Endothelial cell of umbilical vein (primary cell): ENCODE measurements at regions not wholly inside any gene's neighbourhood (a gene's known extent, or its start where the extent isn't known, plus 50 kb on each side); places are given as distances from the start of the nearest gene placed in this dataset.

Experiments used
- BruUV-seq: library from RNA; stranded (reverse); fragments of 400-500 nt; replicated peaks from 2 replicates; lab custom pipeline; 2021; lab: Mats Ljungman, UMichigan
- CTCF ChIA-PET: fragments of 300-600, 350-600 bp; sonication (Branson Sonifier 250); formaldehyde crosslinking; loops from one replicate; lab custom pipeline; 2021; ENCODE audit warnings: antibody characterized with exemption, inconsistent platforms; lab: Charles Lee
- POLR2A ChIA-PET: fragments of 300-600, 350-600 bp; sonication (Branson Sonifier 250); formaldehyde crosslinking; loops from one replicate; lab custom pipeline; 2021; ENCODE audit warnings: antibody characterized with exemption, inconsistent platforms; lab: Charles Lee
- DNase-seq: peaks from one replicate; pipeline ENCODE4 v3.0.0-alpha.2; 2011; ENCODE audit warnings: low read depth, low spot score
- FAIRE-seq: peaks from 2 replicates; lab custom pipeline; 2011; peaks lifted over from hg19 to GRCh38; lab: Jason Lieb, UNC
- H2AFZ ChIP-seq: 2 replicates; pipeline ENCODE4 v1.6.0; 2012; ENCODE audit warnings: low read depth, low read length, control low read depth, inconsistent platforms
- H3K27ac ChIP-seq: 2 replicates; pipeline ENCODE4 v1.5.1; 2011; ENCODE audit warnings: low read depth, mild to moderate bottlenecking, control low read depth, low read length, moderate library complexity; ENCODE audit not compliant: insufficient read depth
- H3K27me3 ChIP-seq, 2 experiments: 2 replicates each; pipeline versions ENCODE4 v1.6.0 to v1.6.1; 2011; ENCODE audit warnings: low read length in 2 of 2, mixed read lengths in 1 of 2; ENCODE audit not compliant: control insufficient read depth in 2 of 2, insufficient read depth in 2 of 2
- H3K36me3 ChIP-seq, 2 experiments: 2 replicates in 1 of 2; 3 replicates in 1 of 2; pipeline ENCODE4 v1.5.1; 2011; ENCODE audit warnings: low read length in 2 of 2, mild to moderate bottlenecking in 1 of 2, moderate library complexity in 1 of 2; ENCODE audit not compliant: control insufficient read depth in 2 of 2, insufficient read depth in 2 of 2; ENCODE audit errors: extremely low read depth in 1 of 2
- H3K4me1 ChIP-seq: 3 replicates; pipeline ENCODE4 v1.5.1; 2011; ENCODE audit warnings: mild to moderate bottlenecking, low read length; ENCODE audit not compliant: control insufficient read depth, insufficient read depth; ENCODE audit errors: extremely low read depth
- H3K4me2 ChIP-seq: 2 replicates; pipeline ENCODE4 v1.6.1; 2011; ENCODE audit warnings: low read length, control low read depth, mixed read lengths; ENCODE audit not compliant: insufficient read depth
- H3K4me3 ChIP-seq, 3 experiments: fragments of 200-600 bp in 1 of 3; sonication (generic), shearing (Covaris generic) in 1 of 3; replicated peaks in 1 of 3; 2 replicates each; pipeline ENCODE4 v1.5.1; 2011 to 2016; ENCODE audit warnings: control low read depth in 3 of 3, low read length in 3 of 3, mild to moderate bottlenecking in 2 of 3, inconsistent platforms in 1 of 3, low read depth in 1 of 3, moderate library complexity in 1 of 3; ENCODE audit not compliant: insufficient read depth in 1 of 3
- H3K79me2 ChIP-seq: 2 replicates; pipeline ENCODE4 v1.6.0; 2012; ENCODE audit warnings: low read length, inconsistent platforms; ENCODE audit not compliant: control insufficient read depth, insufficient read depth
- H3K9ac ChIP-seq: replicated peaks from 2 replicates; pipeline ENCODE3; 2011; ENCODE audit warnings: low read length, control low read depth; ENCODE audit not compliant: insufficient read depth; ENCODE audit errors: extremely low read depth
- H3K9me1 ChIP-seq: replicated peaks from 3 replicates; pipeline ENCODE4 v1.6.0; 2011; ENCODE audit warnings: mild to moderate bottlenecking, low read length; ENCODE audit not compliant: control insufficient read depth, insufficient read depth; ENCODE audit errors: extremely low read depth
- H3K9me3 ChIP-seq: replicated peaks from 2 replicates; pipeline ENCODE4 v1.5.1; 2012; ENCODE audit warnings: low read length, inconsistent platforms; ENCODE audit not compliant: control insufficient read depth, insufficient read depth
- H4K20me1 ChIP-seq: replicated peaks from 2 replicates; pipeline ENCODE3; 2011; ENCODE audit warnings: mild to moderate bottlenecking, low read length; ENCODE audit not compliant: control insufficient read depth, insufficient read depth; ENCODE audit errors: extremely low read depth
- CTCF ChIP-seq, 2 donors: IDR thresholded peaks; 1 replicate in 1 of 2; 2 replicates in 1 of 2; pipeline ENCODE4 v1.5.1; 2011; ENCODE audit warnings: low read length in 2 of 2, mild to moderate bottlenecking in 2 of 2, moderate library complexity in 2 of 2, control low read depth in 1 of 2, inconsistent platforms in 1 of 2, low read depth in 1 of 2; ENCODE audit not compliant: insufficient read depth in 1 of 2; ENCODE audit errors: extremely low read depth in 1 of 2
- EZH2 ChIP-seq: IDR thresholded peaks from 2 replicates; pipeline ENCODE4 v1.6.1; 2012; ENCODE audit warnings: borderline replicate concordance, low read depth, mild to moderate bottlenecking, moderate library complexity, low read length, inconsistent platforms; ENCODE audit not compliant: severe bottlenecking
- FOS ChIP-seq: IDR thresholded peaks from 2 replicates; pipeline ENCODE4 v1.6.1; 2011; ENCODE audit warnings: mild to moderate bottlenecking, low read length, moderate library complexity, borderline replicate concordance; ENCODE audit not compliant: insufficient read depth
- GATA2 ChIP-seq: IDR thresholded peaks from 2 replicates; pipeline ENCODE4 v1.7.0; 2011; ENCODE audit warnings: low read depth, mild to moderate bottlenecking, moderate library complexity, mixed read lengths, low read length; ENCODE audit not compliant: insufficient read length, insufficient read depth
- JUN ChIP-seq: IDR thresholded peaks from 2 replicates; pipeline ENCODE4 v1.6.1; 2011; ENCODE audit warnings: borderline replicate concordance, low read depth; ENCODE audit not compliant: insufficient read length, insufficient read depth
- MYC ChIP-seq: IDR thresholded peaks from one replicate; pipeline ENCODE4 v1.6.1; 2011; ENCODE audit warnings: mild to moderate bottlenecking, low read depth, low read length
- POLR2A ChIP-seq: IDR thresholded peaks from 2 replicates; pipeline ENCODE4 v1.6.1; 2012; ENCODE audit warnings: low read depth, mild to moderate bottlenecking, control low read depth, low read length
- POLR2AphosphoS5 ChIP-seq: IDR thresholded peaks from 2 replicates; pipeline ENCODE4 v1.6.1; 2012; ENCODE audit warnings: low read depth, mild to moderate bottlenecking, control low read depth, low read length, moderate library complexity; ENCODE audit not compliant: insufficient read depth
- dilution Hi-C: fragments of 300-500 bp; cut with MboI; formaldehyde crosslinking; loops from one replicate; pipeline ENCODE4 v1.15.0; 2019; ENCODE audit warnings: low sequenced_read_pairs; ENCODE audit not compliant: extremely low pct_ligation_motif_present
- intact Hi-C: fragments of 100-400 bp; cut with micrococcal nuclease; formaldehyde crosslinking; loops from one replicate; pipeline ENCODE4 v1.10.0; 2022
- TF ChIP-seq, protein P1 (sequence below): IDR thresholded peaks from 2 replicates; pipeline ENCODE4 v1.6.1; 2011; ENCODE audit not compliant: insufficient read depth, insufficient read length

DNA sequence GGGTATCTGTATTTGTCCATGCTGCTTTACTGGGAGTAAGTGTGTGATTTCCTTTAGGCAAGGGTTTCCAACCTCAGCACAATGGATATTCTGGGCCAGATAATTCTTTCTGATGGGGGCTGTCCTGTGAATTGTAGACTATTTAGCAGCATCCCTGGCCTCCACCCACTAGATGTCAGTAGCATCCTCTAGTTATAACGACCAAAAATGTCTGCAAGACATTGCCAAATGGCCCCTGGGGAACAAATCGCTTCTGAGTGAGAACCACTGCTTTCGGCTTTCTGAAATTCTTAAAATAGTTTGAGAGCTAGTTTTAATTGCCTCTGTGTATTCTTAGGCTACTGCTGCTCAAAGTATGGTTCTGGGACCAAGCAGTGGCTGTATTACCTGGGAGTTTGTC is 81.2 kb upstream of the GPM6B start:
- TF ChIP-seq CTCF (IDR thresholded peaks at IDR 0.05; ENCODE audit: extremely low read depth in 1 of 2, insufficient read depth in 1 of 2, low read depth in 1 of 2, low read length in 2 of 2) (no peak), POLR2AphosphoS5 (no peak)
- no peak overlapping the region for H2AFZ ChIP-seq
- no peak overlapping the region for H3K9ac ChIP-seq
- H3K27me3 ChIP-seq: peaks cover 0 to 2% of the 10 kb centered on the region in 2 experiments
- no peak overlapping the region for H3K4me2 ChIP-seq
- ChIA-PET CTCF (no interaction called here), POLR2A (no interaction called here)
- H3K9me3 ChIP-seq: no peaks in the 10 kb centered on the region
- no peaks in the 10 kb centered on the region for H3K9me1 ChIP-seq
- no peaks in the 10 kb centered on the region for H3K4me1 ChIP-seq
- H3K4me3 ChIP-seq: no peak overlapping the region
- no peaks in the 10 kb centered on the region for H3K36me3 ChIP-seq
- no TSS peak for BruUV-seq
- FAIRE-seq (no peak), DNase-seq (no peak)
- intact Hi-C loops (loop anchor here (1.0 kb wide), 1 partner anchor 132 kb away; no protein-coding TSS in a partner anchor), dilution Hi-C loops (no loop called here)
- H3K27ac ChIP-seq: no peak overlapping the region
- no peaks in the 10 kb centered on the region for H3K79me2 ChIP-seq
- H4K20me1 ChIP-seq: no peaks in the 10 kb centered on the region

- BruUV-seq: no TSS peak
- POLR2A ChIA-PET: no interaction called here
- no peak for DNase-seq
- H3K27ac ChIP-seq: no peak overlapping the region
- TF ChIP-seq CTCF (IDR thresholded peaks at IDR 0.05; ENCODE audit: extremely low read depth in 1 of 2, insufficient read depth in 1 of 2, low read depth in 1 of 2, low read length in 2 of 2): no peak
- no peak for TF ChIP-seq POLR2AphosphoS5
- no peak for TF ChIP-seq MYC
- no peak for TF ChIP-seq GATA2
- TF ChIP-seq FOS: no peak
- TF ChIP-seq, protein P1, sequence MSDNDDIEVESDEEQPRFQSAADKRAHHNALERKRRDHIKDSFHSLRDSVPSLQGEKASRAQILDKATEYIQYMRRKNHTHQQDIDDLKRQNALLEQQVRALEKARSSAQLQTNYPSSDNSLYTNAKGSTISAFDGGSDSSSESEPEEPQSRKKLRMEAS: no peak
- TF ChIP-seq JUN: no peak
- no peak for TF ChIP-seq EZH2
- TF ChIP-seq POLR2A: no peak
- no peaks in the 10 kb centered on the region for H3K4me1 ChIP-seq
- H3K4me2 ChIP-seq: no peak overlapping the region
- peaks cover 0 to 2% of the 10 kb centered on the region in 2 experiments for H3K27me3 ChIP-seq
- H3K9me1 ChIP-seq: no peaks in the 10 kb centered on the region
- H3K4me3 ChIP-seq: no peak overlapping the region
- CTCF ChIA-PET: no interaction called here
- intact Hi-C loops (no loop called here), dilution Hi-C loops (no loop called here)
- no peak for FAIRE-seq
- no peaks in the 10 kb centered on the region for H3K36me3 ChIP-seq
- no peaks in the 10 kb centered on the region for H3K79me2 ChIP-seq
- H3K9ac ChIP-seq: no peak overlapping the region
- H2AFZ ChIP-seq: no peak overlapping the region
- no peaks in the 10 kb centered on the region for H4K20me1 ChIP-seq
- no peaks in the 10 kb centered on the region for H3K9me3 ChIP-seq
These were observed 80.7 kb upstream of the GPM6B start for GRCh38 chrX:13897566-13897965.
